Erythroblast (primary cell): ENCODE measurements at regions not wholly inside any gene's neighbourhood (a gene's known extent, or its start where the extent isn't known, plus 50 kb on each side); places are given as distances from the start of the nearest gene placed in this dataset.
A peak's percentile ranks its signal among the peaks of the same experiment; 100 is the strongest.
"Not testable (repeated sequence)": the region's sequence is repeated elsewhere in the genome, so short reads cannot be mapped to it uniquely, and the experiment has no call there.

Experiments used
- DNase-seq, 2 experiments: peaks; one replicate each; lab custom pipeline; 2025; lab: John Stamatoyannopoulos, UW
- GATA1 ChIP-seq: IDR thresholded peaks from 2 replicates; pipeline ENCODE4 v1.6.1; 2011; ENCODE audit warnings: low read depth, mild to moderate bottlenecking, control low read depth, low read length, moderate library complexity
- POLR2A ChIP-seq: IDR thresholded peaks from 2 replicates; pipeline ENCODE4 v1.6.1; 2011; ENCODE audit warnings: mild to moderate bottlenecking, low read length

DNA sequence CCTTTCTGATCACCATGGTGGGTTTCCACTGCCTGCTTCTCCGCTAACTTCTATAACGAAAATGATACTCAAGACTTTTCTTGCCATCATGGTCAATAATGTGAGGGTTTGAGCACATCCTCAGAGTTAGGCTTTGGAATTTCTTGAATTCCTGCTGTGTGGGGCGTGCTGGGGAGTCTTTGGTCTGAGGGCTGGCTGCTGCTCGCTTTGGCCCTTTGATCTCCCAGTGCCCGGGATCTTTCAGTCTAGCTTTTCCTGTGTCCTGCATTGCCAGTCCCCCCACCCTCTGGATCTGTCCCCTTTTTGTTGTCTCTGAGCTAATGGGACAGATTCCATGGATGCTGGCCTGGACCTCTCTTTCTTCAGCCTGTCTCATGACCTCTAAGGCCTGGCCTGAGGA lies 182.6 kb downstream of the NPIPA7 start:
- not testable (repeated sequence) for DNase-seq

- not testable (repeated sequence) for DNase-seq
Measured at GRCh38 chr16:16563962-16564361, 185.0 kb downstream of the NPIPA7 start.

- not testable (repeated sequence) for DNase-seq
Measured at GRCh38 chr16:16565326-16565725, 186.4 kb downstream of the NPIPA7 start.

- DNase-seq = not testable (repeated sequence)
Measured at GRCh38 chr16:16570055-16570454, 191.1 kb downstream of the NPIPA7 start.

- not testable (repeated sequence) for DNase-seq
Measured at GRCh38 chr16:16570874-16571273, 191.9 kb downstream of the NPIPA7 start.

DNA sequence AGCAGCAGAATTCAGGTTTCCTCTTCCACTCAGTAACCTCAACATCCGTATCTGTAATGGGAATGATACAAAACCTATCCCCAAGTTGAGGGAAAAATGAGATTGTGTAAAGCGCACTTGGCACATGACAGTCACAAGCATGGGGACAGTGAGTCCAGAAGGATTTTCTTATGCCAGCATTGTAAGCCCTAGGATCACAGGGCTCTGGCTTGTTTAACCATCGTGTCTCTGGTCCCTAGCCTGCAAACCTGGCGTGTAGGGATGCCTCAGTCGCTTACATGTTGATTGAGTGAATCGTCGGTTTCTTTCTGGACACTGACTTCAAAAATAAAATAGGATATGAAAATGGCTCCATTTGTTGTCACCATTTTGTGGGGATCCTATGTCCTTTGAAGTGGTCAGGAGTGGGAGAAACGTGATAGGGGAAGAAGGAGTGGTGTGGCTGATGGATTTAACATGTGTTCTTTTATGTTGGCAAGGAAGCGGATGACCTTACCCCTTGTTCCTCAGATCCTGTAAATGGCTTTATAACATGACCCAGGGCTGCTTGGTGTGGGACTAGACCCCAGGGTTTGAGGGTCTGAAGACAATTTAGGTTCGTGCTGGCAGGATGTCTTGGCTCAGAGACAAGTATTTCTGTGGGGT lies 193.3 kb downstream of the NPIPA7 start:
- DNase-seq = not testable (repeated sequence)

GRCh38 chr16:16577062-16577461 lies 198.1 kb downstream of the NPIPA7 start:
- DNase-seq = not testable (repeated sequence)

GRCh38 chr16:16578701-16579100 lies 199.8 kb downstream of the NPIPA7 start:
- DNase-seq = no peak
- no peak for TF ChIP-seq GATA1
- TF ChIP-seq POLR2A = no peak

DNA sequence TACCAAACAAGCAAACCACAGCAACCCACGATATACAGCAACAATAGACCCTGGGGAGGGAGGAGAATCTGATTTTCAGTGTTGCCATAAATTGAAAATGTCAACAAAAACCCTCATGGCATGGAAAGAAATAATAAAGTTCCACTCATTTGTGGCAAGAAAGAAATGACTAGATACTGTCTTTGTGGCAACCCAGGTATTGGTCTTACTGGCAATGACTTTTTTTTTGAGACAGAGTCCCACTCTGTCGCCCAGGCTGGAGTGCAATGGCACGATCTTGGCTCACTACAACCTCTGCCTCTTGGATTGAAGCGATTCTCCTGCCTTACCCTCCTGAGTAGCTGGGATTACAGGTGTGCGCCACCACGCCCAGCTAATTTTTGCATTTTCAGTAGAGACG lies 204.0 kb downstream of the NPIPA7 start:
- not testable (repeated sequence) for DNase-seq

DNA sequence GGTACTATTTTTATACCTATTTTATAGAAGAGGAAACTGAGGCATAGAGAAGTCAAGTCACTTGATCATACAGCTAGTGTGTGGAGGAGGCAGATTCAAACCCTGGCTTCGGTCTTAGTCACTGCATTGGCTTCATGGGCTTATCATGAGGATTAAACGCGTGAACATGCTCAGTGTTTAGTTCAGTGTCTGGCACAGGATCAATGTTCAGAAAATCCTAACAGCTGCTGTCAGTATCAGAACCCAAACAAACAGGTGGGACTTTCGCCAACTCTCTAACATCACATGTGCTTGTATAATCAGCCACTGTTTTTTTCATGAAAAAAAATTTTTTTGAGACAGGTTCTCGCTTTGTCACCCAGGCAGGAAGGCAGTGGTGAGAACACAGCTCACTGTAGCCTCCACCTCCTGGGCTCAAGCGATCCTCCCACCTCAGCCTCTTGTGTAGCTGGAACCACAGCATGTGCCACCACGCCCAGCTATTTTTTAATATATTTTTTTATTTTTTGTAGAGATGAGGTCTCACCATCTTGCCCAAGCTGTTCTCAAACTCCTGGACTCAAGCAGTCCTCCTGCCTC lies 207.2 kb downstream of the NPIPA7 start:
- DNase-seq = not testable (repeated sequence)

- DNase-seq = not testable (repeated sequence)
Measured at GRCh38 chr16:16586969-16587368, 208.0 kb downstream of the NPIPA7 start.

GRCh38 chr16:16588436-16588835 lies 209.5 kb downstream of the NPIPA7 start:
- not testable (repeated sequence) for DNase-seq

DNA sequence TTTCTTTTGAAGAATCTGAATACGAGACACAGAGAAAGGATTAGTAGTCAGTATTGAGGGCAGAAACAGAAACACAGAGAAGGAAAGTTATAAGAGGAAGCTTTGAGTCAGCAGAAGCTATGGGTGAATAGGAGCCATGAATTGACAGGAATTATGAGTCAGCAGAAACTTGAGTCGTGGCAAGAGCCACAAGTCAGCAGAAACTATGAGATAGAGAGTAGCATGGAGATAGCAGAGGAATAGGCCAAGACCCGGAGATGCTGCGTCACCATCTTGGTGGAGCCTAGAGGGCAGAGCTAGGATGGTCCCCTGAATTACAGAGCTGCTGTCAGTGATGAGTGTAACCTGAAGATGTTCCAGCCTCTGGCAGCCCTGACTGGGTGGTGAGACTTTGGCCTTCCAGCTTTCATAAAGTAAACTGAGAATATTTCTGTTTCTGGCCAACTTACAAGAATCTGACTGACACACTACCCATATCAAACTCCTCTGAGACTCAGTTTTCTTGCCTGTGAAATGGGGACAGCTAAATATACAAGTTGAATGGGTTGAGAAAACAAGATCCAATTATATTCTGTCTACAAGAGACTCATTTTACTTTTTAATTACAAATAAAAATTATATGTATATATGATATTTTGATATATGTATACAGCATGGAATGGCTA lies 211.8 kb downstream of the NPIPA7 start:
- DNase-seq = peak; percentile 7 to 52

DNA sequence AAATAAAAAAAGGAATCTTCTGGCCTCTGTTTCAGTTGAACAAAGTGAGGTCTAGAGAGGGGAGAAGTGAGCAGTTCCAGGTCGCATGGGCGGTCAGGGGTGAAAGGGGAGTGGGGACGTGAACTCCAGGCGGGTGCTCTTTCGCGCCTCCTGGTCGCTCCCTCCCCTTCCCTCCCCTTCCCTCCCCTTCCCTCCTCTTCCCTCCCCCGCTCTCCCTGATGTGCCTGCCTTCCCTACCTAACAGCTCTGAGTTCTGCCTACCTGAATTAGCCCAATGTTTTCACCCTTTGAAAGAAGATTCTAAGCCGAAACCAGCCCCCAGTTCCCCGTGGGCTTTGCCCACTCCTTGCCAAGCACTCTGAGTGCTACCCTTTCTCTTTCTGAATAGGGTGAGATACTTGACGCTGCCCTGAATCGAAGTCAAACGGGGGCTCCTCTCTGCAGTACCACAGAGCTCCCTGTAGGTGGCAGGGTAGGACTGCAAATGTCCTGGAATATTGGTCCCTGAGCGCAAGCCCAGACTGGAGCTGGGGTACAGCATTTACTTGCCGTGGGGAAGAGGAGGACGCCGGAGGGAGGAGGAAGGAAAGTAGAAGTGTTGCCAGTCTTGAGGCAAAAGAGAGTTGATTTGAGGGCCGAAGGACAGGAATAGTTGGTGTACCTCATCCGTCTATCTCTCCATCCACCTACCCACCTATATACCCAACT lies 214.4 kb downstream of the NPIPA7 start:
- DNase-seq = peak; percentile 33 to 69

GRCh38 chr16:16595029-16595718 lies 216.2 kb downstream of the NPIPA7 start:
- DNase-seq = not testable (repeated sequence)

- not testable (repeated sequence) for DNase-seq
Measured at GRCh38 chr16:16601239-16601638, 222.3 kb downstream of the NPIPA7 start.

DNA sequence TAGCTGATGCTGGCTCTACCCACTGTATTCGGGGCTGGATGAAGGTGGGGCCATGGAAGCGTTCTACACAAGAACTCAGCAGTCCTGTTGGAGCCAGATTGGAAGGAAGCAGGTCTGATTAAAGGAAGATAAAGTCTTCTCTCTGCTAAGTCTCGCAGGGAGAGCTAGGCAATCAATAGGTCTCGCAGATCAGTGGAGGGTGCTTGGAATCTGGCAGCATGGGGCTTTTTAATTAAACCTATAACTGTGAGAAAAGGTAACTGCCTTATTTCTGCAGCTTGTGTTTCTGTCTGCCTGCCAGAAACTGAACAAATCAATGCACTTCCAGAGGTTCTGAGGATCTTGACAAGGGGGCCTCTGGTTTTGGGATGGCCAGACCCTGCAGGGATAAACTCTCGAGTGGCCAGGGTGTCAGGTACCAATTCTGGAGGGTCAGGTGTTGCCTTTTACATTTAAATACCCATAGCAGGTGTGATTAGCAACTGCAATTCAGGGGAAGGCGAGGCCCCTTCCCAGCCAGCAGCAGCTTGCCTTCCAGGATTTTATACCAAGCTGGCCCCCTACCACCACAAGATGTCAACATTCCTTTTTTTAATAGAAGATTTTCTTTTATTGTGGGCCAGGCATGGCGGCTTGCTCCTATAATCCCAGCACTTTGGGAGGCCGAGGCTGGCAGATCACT lies 228.6 kb downstream of the NPIPA7 start:
- DNase-seq = not testable (repeated sequence)

GRCh38 chr16:16609627-16610026 lies 230.7 kb downstream of the NPIPA7 start:
- DNase-seq = not testable (repeated sequence)

DNA sequence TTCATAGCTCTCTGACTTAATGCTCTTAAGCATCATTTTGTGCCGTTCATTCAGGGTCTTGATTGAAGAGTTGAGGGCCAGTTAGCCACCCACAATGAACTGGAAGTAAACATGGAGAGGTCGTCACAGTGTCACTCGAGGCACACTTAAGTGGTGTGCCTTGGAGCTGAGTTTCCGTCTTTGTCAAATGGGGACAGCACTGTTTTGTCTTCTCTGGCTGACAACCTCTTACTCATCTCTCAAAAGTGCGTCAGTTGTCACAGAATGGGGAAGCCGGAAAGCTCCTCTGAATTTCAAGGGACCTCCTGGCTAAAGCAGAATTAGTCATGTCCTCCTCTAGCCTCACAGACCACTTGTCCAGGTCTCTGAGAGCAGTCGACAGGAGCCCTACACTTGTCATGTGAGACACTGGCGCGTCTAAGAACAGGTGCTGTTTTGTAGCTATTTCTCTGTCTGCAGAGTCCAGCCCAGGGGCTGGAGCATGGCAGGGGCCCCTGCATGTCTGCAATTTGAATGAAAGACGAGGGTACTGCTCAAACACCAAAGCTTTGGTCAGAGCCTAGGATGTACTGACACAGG lies 231.5 kb downstream of the NPIPA7 start:
- not testable (repeated sequence) for DNase-seq

DNA sequence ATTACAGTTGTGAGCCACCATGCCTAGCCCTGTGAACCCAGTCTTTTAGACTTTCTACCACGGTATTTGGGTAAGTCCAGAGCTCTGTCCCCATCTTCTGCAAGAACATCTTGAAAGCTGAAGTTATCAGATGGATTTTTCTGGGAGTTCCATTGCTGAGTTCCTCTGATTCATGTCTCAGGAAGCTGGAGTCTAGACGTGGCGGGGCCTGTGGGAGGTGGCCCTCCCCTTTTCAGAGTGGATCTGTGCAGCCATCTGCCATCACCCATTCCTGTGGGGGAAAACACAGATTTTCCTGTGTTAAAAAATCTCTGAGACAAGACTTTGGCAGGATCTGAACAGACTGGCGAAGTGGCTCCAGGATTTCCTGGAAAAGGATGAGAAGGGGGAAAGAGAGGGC lies 234.3 kb downstream of the NPIPA7 start:
- DNase-seq = not testable (repeated sequence)
